ENCODE measurements at regions not wholly inside any gene's neighbourhood (a gene's known extent, or its start where the extent isn't known, plus 50 kb on each side); places are given as distances from the start of the nearest gene placed in this dataset.

- no peak for TF ChIP-seq CTCF (conservative IDR thresholded peaks at IDR 0.05; ENCODE audit: low read depth in 2 of 2)
- no peak for TF ChIP-seq EZH2 (IDR thresholded peaks at IDR 0.05; ENCODE audit: low read depth, unreplicated experiment)
- no peak for TF ChIP-seq CREB1 (CRISPR knock-in tag; IDR thresholded peaks at IDR 0.05; ENCODE audit: low read depth)
- no peak for TF ChIP-seq EZH2phosphoT487 (IDR thresholded peaks at IDR 0.05; ENCODE audit: unreplicated experiment)
- no peak for TF ChIP-seq NANOG (IDR thresholded peaks at IDR 0.05; ENCODE audit: borderline replicate concordance)
- no peak for TF ChIP-seq POLR2AphosphoS5 (IDR thresholded peaks at IDR 0.05; ENCODE audit: low read depth)
- TF ChIP-seq, protein P1, sequence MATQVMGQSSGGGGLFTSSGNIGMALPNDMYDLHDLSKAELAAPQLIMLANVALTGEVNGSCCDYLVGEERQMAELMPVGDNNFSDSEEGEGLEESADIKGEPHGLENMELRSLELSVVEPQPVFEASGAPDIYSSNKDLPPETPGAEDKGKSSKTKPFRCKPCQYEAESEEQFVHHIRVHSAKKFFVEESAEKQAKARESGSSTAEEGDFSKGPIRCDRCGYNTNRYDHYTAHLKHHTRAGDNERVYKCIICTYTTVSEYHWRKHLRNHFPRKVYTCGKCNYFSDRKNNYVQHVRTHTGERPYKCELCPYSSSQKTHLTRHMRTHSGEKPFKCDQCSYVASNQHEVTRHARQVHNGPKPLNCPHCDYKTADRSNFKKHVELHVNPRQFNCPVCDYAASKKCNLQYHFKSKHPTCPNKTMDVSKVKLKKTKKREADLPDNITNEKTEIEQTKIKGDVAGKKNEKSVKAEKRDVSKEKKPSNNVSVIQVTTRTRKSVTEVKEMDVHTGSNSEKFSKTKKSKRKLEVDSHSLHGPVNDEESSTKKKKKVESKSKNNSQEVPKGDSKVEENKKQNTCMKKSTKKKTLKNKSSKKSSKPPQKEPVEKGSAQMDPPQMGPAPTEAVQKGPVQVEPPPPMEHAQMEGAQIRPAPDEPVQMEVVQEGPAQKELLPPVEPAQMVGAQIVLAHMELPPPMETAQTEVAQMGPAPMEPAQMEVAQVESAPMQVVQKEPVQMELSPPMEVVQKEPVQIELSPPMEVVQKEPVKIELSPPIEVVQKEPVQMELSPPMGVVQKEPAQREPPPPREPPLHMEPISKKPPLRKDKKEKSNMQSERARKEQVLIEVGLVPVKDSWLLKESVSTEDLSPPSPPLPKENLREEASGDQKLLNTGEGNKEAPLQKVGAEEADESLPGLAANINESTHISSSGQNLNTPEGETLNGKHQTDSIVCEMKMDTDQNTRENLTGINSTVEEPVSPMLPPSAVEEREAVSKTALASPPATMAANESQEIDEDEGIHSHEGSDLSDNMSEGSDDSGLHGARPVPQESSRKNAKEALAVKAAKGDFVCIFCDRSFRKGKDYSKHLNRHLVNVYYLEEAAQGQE (IDR thresholded peaks at IDR 0.05; ENCODE audit: unreplicated experiment), result no peak
- no peak for TF ChIP-seq ETS1 (IDR thresholded peaks at IDR 0.05)
- TF ChIP-seq ZNF114 (CRISPR knock-in tag; IDR thresholded peaks at IDR 0.05), result no peak
- TF ChIP-seq, protein P2, sequence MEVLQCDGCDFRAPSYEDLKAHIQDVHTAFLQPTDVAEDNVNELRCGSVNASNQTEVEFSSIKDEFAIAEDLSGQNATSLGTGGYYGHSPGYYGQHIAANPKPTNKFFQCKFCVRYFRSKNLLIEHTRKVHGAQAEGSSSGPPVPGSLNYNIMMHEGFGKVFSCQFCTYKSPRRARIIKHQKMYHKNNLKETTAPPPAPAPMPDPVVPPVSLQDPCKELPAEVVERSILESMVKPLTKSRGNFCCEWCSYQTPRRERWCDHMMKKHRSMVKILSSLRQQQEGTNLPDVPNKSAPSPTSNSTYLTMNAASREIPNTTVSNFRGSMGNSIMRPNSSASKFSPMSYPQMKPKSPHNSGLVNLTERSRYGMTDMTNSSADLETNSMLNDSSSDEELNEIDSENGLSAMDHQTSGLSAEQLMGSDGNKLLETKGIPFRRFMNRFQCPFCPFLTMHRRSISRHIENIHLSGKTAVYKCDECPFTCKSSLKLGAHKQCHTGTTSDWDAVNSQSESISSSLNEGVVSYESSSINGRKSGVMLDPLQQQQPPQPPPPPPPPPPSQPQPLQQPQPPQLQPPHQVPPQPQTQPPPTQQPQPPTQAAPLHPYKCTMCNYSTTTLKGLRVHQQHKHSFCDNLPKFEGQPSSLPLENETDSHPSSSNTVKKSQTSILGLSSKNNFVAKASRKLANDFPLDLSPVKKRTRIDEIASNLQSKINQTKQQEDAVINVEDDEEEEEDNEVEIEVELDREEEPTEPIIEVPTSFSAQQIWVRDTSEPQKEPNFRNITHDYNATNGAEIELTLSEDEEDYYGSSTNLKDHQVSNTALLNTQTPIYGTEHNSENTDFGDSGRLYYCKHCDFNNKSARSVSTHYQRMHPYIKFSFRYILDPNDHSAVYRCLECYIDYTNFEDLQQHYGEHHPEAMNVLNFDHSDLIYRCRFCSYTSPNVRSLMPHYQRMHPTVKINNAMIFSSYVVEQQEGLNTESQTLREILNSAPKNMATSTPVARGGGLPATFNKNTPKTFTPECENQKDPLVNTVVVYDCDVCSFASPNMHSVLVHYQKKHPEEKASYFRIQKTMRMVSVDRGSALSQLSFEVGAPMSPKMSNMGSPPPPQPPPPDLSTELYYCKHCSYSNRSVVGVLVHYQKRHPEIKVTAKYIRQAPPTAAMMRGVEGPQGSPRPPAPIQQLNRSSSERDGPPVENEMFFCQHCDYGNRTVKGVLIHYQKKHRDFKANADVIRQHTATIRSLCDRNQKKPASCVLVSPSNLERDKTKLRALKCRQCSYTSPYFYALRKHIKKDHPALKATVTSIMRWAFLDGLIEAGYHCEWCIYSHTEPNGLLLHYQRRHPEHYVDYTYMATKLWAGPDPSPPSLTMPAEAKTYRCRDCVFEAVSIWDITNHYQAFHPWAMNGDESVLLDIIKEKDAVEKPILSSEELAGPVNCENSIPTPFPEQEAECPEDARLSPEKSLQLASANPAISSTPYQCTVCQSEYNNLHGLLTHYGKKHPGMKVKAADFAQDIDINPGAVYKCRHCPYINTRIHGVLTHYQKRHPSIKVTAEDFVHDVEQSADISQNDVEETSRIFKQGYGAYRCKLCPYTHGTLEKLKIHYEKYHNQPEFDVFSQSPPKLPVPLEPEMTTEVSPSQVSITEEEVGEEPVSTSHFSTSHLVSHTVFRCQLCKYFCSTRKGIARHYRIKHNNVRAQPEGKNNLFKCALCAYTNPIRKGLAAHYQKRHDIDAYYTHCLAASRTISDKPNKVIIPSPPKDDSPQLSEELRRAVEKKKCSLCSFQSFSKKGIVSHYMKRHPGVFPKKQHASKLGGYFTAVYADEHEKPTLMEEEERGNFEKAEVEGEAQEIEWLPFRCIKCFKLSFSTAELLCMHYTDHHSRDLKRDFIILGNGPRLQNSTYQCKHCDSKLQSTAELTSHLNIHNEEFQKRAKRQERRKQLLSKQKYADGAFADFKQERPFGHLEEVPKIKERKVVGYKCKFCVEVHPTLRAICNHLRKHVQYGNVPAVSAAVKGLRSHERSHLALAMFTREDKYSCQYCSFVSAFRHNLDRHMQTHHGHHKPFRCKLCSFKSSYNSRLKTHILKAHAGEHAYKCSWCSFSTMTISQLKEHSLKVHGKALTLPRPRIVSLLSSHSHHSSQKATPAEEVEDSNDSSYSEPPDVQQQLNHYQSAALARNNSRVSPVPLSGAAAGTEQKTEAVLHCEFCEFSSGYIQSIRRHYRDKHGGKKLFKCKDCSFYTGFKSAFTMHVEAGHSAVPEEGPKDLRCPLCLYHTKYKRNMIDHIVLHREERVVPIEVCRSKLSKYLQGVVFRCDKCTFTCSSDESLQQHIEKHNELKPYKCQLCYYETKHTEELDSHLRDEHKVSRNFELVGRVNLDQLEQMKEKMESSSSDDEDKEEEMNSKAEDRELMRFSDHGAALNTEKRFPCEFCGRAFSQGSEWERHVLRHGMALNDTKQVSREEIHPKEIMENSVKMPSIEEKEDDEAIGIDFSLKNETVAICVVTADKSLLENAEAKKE (CRISPR knock-in tag; IDR thresholded peaks at IDR 0.05), result no peak
- no peak for TF ChIP-seq ZNF331 (CRISPR knock-in tag; IDR thresholded peaks at IDR 0.05; ENCODE audit: low read depth)
- no peak for TF ChIP-seq JUNB (IDR thresholded peaks at IDR 0.05; ENCODE audit: unreplicated experiment)
These were observed 348.7 kb upstream of the SEMA6A start for GRCh38 chr5:116923344-116923743.

Measured in GM23338 (cell line).